DND-41 (cell line): ENCODE measurements at regions not wholly inside any gene's neighbourhood (a gene's known extent, or its start where the extent isn't known, plus 50 kb on each side); places are given as distances from the start of the nearest gene placed in this dataset.

Experiments
- CTCF ChIP-seq: IDR thresholded peaks from 2 replicates; pipeline ENCODE4 v1.5.1; 2012; ENCODE audit warnings: borderline replicate concordance, low read length, moderate library complexity, mild to moderate bottlenecking; ENCODE audit not compliant: poor library complexity, severe bottlenecking; ENCODE audit errors: extremely low read depth
- EZH2 ChIP-seq: IDR thresholded peaks from 3 replicates; pipeline ENCODE4 v1.6.1; 2012; ENCODE audit warnings: borderline replicate concordance, low read depth, mild to moderate bottlenecking, moderate library complexity, low read length, inconsistent platforms; ENCODE audit not compliant: severe bottlenecking

- TF ChIP-seq CTCF (no peak), EZH2 (no peak)
These were observed 833.7 kb upstream of the CHAC2 start for GRCh38 chr2:52933878-52934277.
